ENCODE measurements at regions not wholly inside any gene's neighbourhood (a gene's known extent, or its start where the extent isn't known, plus 50 kb on each side); places are given as distances from the start of the nearest gene placed in this dataset.

DNA sequence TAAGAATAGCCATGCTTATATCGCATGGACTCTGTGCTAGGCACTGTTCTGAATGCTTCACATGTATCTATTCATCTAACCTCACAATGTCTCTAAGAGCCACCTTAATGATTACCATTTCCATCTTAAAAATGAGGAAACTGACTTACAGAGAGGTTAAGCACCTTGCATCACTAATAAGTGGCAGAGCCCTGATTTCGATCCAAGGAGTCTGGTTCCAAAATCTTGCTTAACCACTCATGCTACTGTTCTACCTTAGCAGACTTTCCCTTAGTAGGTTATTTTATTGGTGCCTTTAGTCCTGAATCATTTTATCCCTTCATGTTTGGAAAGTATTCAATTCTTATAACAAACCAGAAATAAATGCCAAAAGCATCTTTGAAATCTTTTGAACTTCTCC is 89.2 kb upstream of the DCBLD2 start:
- no peak for DNase-seq (ENCODE audit: low read depth)
- no peak for TF ChIP-seq CTCF (conservative IDR thresholded peaks at IDR 0.05; ENCODE audit: low read length)
- H3K4me3 ChIP-seq (ENCODE audit: low read length): no peak overlapping the region

DNA sequence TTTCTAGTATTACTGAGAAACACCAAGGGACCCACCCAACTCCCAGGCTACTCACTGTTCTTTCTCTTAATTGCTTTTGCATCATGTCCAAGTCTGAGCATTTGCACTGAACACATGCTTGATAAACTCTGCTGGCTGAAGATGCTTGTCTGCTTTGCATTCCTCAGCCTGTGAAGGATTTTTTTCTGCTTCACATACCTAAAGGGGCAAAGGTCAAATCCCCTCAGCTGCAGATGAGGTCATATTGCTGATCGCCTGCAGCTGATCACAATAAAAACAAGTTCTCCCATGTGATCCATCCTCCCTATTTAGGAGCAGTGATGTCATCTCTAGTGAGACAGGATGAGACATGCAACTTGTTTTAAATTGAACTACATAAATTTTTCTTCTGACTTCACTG is 84.6 kb upstream of the DCBLD2 start:
- peak; percentile 89 for DNase-seq (ENCODE audit: low read depth)

DNA sequence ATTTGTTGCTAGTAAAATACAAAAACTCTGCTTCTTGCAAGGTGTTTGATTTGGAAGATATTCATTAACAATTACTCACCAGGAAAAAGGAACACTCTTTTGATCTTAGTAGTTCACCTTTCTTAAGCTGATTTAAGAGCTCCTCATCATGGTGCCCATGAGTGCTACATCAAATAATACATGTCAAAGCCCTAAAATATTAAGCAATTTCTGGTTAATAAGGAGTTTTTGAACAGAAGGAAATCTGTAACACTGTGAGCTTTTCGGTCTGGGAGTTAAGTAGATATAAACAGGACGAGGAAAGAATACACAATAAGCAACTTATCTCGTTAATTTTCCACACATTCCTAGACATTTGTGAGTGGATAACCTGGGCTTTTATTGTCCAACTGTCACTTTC is 83.9 kb upstream of the DCBLD2 start:
- DNase-seq (ENCODE audit: low read depth): no peak
- no peak overlapping the region for H3K4me3 ChIP-seq (ENCODE audit: low read length)
- no peak for TF ChIP-seq CTCF (conservative IDR thresholded peaks at IDR 0.05; ENCODE audit: low read length)

More for the DNA sequence above, 84.6 kb upstream of the DCBLD2 start:
- TF ChIP-seq CTCF (conservative IDR thresholded peaks at IDR 0.05; ENCODE audit: low read length): no peak
- H3K4me3 ChIP-seq (ENCODE audit: low read length): no peak overlapping the region

GRCh38 chr3:98984024-98984423 is 82.5 kb upstream of the DCBLD2 start:
- no peak overlapping the region for H3K4me3 ChIP-seq (ENCODE audit: low read length)
- DNase-seq (ENCODE audit: low read depth): no peak
- no peak for TF ChIP-seq CTCF (conservative IDR thresholded peaks at IDR 0.05; ENCODE audit: low read length)

DNA sequence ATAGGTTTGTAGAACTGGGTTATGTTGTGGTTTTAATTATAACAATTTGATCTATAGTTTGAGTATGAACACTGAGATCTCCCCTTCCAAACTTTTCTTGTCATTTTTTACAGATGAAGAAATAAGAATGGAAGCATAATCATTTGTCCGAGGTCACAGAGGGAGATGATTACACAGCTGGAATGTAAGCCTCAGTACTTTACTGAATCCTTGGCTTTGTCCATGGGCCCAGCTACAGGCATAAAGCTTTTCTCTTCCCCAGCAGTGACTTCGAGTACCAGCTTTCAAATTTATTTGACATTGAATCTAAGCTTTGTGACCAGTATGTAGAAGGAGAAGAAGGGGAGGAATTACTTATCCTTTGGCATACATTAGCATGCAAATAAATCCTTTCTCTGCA is 80.9 kb upstream of the DCBLD2 start:
- DNase-seq (ENCODE audit: low read depth): no peak
- TF ChIP-seq CTCF (conservative IDR thresholded peaks at IDR 0.05; ENCODE audit: low read length): no peak
- H3K4me3 ChIP-seq (ENCODE audit: low read length): no peak overlapping the region

- DNase-seq (ENCODE audit: low read depth): peak; percentile 82
- no peak overlapping the region for H3K4me3 ChIP-seq (ENCODE audit: low read length)
These were observed 79.6 kb upstream of the DCBLD2 start for GRCh38 chr3:98980915-98981596.

More at GRCh38 chr3:98980915-98981596, 79.6 kb upstream of the DCBLD2 start:
- TF ChIP-seq CTCF (conservative IDR thresholded peaks at IDR 0.05; ENCODE audit: low read length): no peak

Measured in AG10803 (cell line).